Left ventricle myocardium inferior (tissue), 1 donor: ENCODE measurements at regions not wholly inside any gene's neighbourhood (a gene's known extent, or its start where the extent isn't known, plus 50 kb on each side); places are given as distances from the start of the nearest gene placed in this dataset.

Experiments used
- DNase-seq: peaks from one replicate; pipeline ENCODE4 v3.0.0-alpha.2; 2020
- H3K27ac ChIP-seq: fragments of 200-600 bp; replicated peaks from 2 replicates; pipeline ENCODE4 v1.8.0; 2021
- H3K27me3 ChIP-seq: fragments of 200-600 bp; 2 replicates; pipeline ENCODE4 v1.8.0; 2021; ENCODE audit warnings: low read depth
- H3K36me3 ChIP-seq: fragments of 200-600 bp; 2 replicates; pipeline ENCODE4 v1.8.0; 2021
- H3K4me1 ChIP-seq: fragments of 200-600 bp; 2 replicates; pipeline ENCODE4 v1.8.0; 2021
- H3K4me3 ChIP-seq: fragments of 200-600 bp; 2 replicates; pipeline ENCODE4 v1.8.0; 2021; ENCODE audit warnings: mild to moderate bottlenecking, moderate library complexity
- H3K9me3 ChIP-seq: fragments of 200-600 bp; replicated peaks from 2 replicates; pipeline ENCODE4 v1.8.0; 2021
- intact Hi-C: fragments of 100-400 bp; cut with micrococcal nuclease; formaldehyde crosslinking; loops from one replicate; pipeline ENCODE4 v1.11.0; 2022
- TF ChIP-seq, protein P1 (sequence below): fragments of 200-600 bp; IDR thresholded peaks from 2 replicates; pipeline ENCODE4 v1.8.0; 2021; ENCODE audit warnings: antibody characterized with exemption, mild to moderate bottlenecking, borderline replicate concordance
- donor health status: DM: no; HTN: yes; CAD: no; lungs with severe emphysema.

DNA sequence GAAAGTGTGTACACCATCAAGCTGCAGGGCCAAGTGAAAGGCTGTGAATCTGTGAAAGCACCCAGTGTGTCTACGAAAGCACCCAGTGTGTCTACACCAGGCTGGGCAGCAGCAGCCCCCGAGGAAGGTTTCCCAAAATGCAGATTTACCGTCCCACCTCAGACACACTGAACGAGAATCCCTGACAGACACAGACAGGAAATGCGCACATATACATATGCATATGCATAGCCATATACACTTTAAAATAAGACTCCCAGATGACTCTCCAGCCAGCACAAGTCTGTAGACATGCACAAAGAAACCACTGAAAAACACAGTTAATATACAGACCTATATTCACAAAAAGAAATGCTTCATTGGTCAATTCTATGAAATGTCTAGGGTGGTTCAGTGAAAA is 155.5 kb upstream of the OPCML start:
- Histone ChIP-seq H3K27me3 (peaks cover 2% of the 10 kb centered on the region), H3K4me1 (peaks cover 13% of the 10 kb centered on the region), H3K9me3 (no peaks in the 10 kb centered on the region), H3K4me3 (no peak overlapping the region), H3K36me3 (no peaks in the 10 kb centered on the region), H3K27ac (no peak overlapping the region)
- TF ChIP-seq, protein P1, sequence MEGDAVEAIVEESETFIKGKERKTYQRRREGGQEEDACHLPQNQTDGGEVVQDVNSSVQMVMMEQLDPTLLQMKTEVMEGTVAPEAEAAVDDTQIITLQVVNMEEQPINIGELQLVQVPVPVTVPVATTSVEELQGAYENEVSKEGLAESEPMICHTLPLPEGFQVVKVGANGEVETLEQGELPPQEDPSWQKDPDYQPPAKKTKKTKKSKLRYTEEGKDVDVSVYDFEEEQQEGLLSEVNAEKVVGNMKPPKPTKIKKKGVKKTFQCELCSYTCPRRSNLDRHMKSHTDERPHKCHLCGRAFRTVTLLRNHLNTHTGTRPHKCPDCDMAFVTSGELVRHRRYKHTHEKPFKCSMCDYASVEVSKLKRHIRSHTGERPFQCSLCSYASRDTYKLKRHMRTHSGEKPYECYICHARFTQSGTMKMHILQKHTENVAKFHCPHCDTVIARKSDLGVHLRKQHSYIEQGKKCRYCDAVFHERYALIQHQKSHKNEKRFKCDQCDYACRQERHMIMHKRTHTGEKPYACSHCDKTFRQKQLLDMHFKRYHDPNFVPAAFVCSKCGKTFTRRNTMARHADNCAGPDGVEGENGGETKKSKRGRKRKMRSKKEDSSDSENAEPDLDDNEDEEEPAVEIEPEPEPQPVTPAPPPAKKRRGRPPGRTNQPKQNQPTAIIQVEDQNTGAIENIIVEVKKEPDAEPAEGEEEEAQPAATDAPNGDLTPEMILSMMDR, result no peak
- no peak for DNase-seq
- intact Hi-C loops, result no loop called here

DNA sequence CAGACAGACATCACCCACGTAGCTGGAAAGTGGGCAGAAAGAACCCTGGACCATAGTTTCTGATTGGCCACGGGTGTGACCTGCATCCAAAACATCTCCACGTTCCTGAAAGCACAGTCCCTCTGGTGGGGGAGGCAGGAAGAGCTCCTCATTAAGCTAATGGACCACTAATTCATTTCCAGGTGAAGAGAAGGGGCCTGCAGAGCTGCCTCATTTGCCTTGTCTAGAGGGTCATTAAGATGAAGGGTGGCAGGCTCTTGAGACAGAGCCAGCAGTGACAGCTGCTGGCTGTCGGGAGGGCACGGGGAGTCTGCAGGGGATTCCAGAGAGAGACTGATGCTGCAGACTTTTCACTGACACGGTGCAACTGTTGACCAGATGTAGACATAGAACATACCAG is 149.6 kb upstream of the OPCML start:
- no peak for DNase-seq
- H3K36me3 ChIP-seq, result no peaks in the 10 kb centered on the region
- no peak overlapping the region for H3K27ac ChIP-seq
- TF ChIP-seq, protein P1, result peak; percentile 25
- peaks cover 28% of the 10 kb centered on the region for H3K27me3 ChIP-seq
- no peaks in the 10 kb centered on the region for H3K9me3 ChIP-seq
- intact Hi-C loops, result no loop called here
- peaks cover 3% of the 10 kb centered on the region for H3K4me1 ChIP-seq
- no peak overlapping the region for H3K4me3 ChIP-seq

DNA sequence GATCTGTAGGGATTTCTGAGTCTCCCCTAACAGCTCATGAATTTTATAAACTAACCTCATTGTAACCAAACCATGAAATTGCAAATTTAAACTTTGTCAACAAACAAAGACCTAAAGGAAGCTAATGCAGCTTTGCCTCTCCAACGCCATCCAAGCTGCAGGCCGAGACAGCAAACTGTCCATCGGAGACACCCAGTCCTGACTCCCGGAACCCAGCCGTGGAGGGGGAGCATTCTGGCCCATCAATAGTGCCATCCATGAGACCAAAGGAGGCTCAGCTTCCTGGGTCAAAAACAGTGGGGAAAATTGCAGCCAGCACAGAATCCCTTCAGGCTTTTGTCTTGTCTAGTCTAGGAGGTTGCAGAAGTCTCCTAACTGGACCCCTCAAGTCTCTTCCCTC is 147.6 kb upstream of the OPCML start:
- no peaks in the 10 kb centered on the region for H3K4me1 ChIP-seq
- intact Hi-C loops, result no loop called here
- TF ChIP-seq, protein P1, result no peak

DNA sequence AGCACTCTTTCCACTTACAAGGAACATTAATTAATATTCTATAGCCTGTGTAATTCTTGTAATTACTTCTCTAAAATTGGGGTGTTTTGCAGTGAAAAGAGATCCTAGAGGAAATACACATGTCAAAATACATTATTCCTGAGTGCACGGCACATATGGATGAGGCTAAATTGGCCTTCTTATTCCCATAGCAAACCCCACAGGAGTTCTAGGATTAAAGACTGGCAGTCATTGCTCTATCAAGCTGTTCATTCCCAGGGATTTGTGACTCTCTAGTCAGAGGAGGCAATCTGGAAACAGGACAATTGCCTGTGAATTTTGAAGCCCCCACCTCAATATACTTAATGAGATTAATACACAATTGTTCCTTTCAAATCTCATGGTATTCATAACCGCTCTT is 145.9 kb upstream of the OPCML start:
- H3K9me3 ChIP-seq, result no peaks in the 10 kb centered on the region
- H3K4me3 ChIP-seq, result no peak overlapping the region
- no peak overlapping the region for H3K27ac ChIP-seq
- peaks cover 34% of the 10 kb centered on the region for H3K27me3 ChIP-seq
- intact Hi-C loops, result no loop called here
- DNase-seq, result no peak
- no peaks in the 10 kb centered on the region for H3K4me1 ChIP-seq
- H3K36me3 ChIP-seq, result no peaks in the 10 kb centered on the region
- TF ChIP-seq, protein P1, result no peak

More for the DNA sequence above, 147.6 kb upstream of the OPCML start:
- H3K36me3 ChIP-seq, result no peaks in the 10 kb centered on the region
- H3K4me3 ChIP-seq, result no peak overlapping the region
- no peak overlapping the region for H3K27ac ChIP-seq
- no peak for DNase-seq
- no peaks in the 10 kb centered on the region for H3K9me3 ChIP-seq
- peaks cover 29% of the 10 kb centered on the region for H3K27me3 ChIP-seq

DNA sequence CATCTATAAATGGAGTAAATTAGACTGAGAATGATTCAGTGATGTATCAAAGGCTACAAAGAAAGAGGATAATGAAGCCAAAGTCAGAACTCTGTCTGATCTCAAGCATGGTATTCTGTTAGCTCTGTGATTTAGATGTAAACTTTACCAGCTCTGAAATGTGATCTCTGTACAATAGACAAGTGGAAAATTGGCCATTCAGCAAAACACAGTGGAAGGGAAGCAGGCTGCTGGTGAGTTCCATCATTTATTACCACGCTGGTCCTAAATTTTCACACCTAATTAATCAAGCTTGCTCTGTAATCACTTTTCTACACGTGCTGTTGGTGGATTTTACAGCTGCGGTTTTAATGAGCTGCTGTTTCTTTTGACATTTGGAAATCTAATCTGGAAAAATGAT is 145.1 kb upstream of the OPCML start:
- Histone ChIP-seq H3K27ac (no peak overlapping the region), H3K4me1 (no peaks in the 10 kb centered on the region), H3K4me3 (no peak overlapping the region), H3K27me3 (peaks cover 28% of the 10 kb centered on the region), H3K36me3 (no peaks in the 10 kb centered on the region), H3K9me3 (no peaks in the 10 kb centered on the region)
- intact Hi-C loops, result no loop called here
- TF ChIP-seq, protein P1, result no peak
- no peak for DNase-seq

DNA sequence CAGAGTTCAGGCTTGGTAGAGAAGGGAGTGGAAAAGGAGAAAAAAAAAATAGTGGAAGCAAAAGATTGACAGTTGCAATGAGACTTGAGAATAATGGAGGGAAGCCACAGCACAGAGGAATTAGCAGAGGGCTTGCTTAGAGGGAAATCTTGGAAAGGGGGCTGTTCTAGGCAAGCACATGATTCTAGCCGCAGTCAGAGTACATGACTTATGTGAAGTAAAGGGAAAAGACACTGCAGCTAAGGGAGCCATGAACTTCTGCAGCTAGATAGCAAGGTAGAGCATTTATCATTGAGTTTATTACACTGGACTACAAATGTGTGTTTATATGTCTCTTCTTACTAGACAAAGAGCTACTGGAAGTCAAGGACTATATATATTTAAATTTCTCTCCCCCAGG is 144.0 kb upstream of the OPCML start:
- TF ChIP-seq, protein P1, result no peak
- no peak overlapping the region for H3K4me3 ChIP-seq
- no peaks in the 10 kb centered on the region for H3K9me3 ChIP-seq
- DNase-seq, result no peak
- no peaks in the 10 kb centered on the region for H3K4me1 ChIP-seq
- peaks cover 18% of the 10 kb centered on the region for H3K27me3 ChIP-seq
- H3K27ac ChIP-seq, result no peak overlapping the region
- no peaks in the 10 kb centered on the region for H3K36me3 ChIP-seq
- intact Hi-C loops, result no loop called here
